ENCODE measurements at regions not wholly inside any gene's neighbourhood (a gene's known extent, or its start where the extent isn't known, plus 50 kb on each side); places are given as distances from the start of the nearest gene placed in this dataset.

- DNase-seq (ENCODE audit: low read depth) = peak; percentile 38
Observed at GRCh38 chr1:25135909-25136308, 96.4 kb downstream of the SYF2 start.

GRCh38 chr1:25134801-25135461 lies 97.4 kb downstream of the SYF2 start:
- no peak overlapping the region for H3K4me3 ChIP-seq (ENCODE audit: low read depth, low read length)
- TF ChIP-seq MAX (IDR thresholded peaks at IDR 0.05; ENCODE audit: low read depth, low read length) = no peak
- DNase-seq (ENCODE audit: low read depth) = peak; percentile 41

More at GRCh38 chr1:25135909-25136308, 96.4 kb downstream of the SYF2 start:
- no peak for TF ChIP-seq MAX (IDR thresholded peaks at IDR 0.05; ENCODE audit: low read depth, low read length)
- TF ChIP-seq CTCF (IDR thresholded peaks at IDR 0.05; ENCODE audit: low read depth, low read length) = no peak
- no peak for TF ChIP-seq MYC (IDR thresholded peaks at IDR 0.05; ENCODE audit: low read depth, low read length)
- H3K4me3 ChIP-seq (ENCODE audit: low read depth, low read length) = no peak overlapping the region

GRCh38 chr1:25134307-25134706 lies 98.0 kb downstream of the SYF2 start:
- no peak for DNase-seq (ENCODE audit: low read depth)
- TF ChIP-seq POLR2A (IDR thresholded peaks at IDR 0.05; ENCODE audit: extremely low read depth, insufficient read length) = no peak
- TF ChIP-seq CTCF (IDR thresholded peaks at IDR 0.05; ENCODE audit: low read depth, low read length) = no peak
- no peak for TF ChIP-seq MAX (IDR thresholded peaks at IDR 0.05; ENCODE audit: low read depth, low read length)
- no peak for TF ChIP-seq MYC (IDR thresholded peaks at IDR 0.05; ENCODE audit: low read depth, low read length)
- no peak overlapping the region for H3K4me3 ChIP-seq (ENCODE audit: low read depth, low read length)

- TF ChIP-seq MYC (IDR thresholded peaks at IDR 0.05; ENCODE audit: low read depth, low read length) (peak; percentile 11; the same call in 1 of the 2 replicates), CTCF (IDR thresholded peaks at IDR 0.05; ENCODE audit: low read depth, low read length) (no peak)
- DNase-seq (ENCODE audit: low read depth) = peak; percentile 89
Observed at GRCh38 chr1:25131794-25132193, 100.5 kb downstream of the SYF2 start.

GRCh38 chr1:25130895-25131294 lies 101.4 kb downstream of the SYF2 start:
- no peak overlapping the region for H3K4me3 ChIP-seq (ENCODE audit: low read depth, low read length)
- no peak for DNase-seq (ENCODE audit: low read depth)
- TF ChIP-seq POLR2A (IDR thresholded peaks at IDR 0.05; ENCODE audit: extremely low read depth, insufficient read length) = no peak
- no peak for TF ChIP-seq MYC (IDR thresholded peaks at IDR 0.05; ENCODE audit: low read depth, low read length)
- no peak for TF ChIP-seq CTCF (IDR thresholded peaks at IDR 0.05; ENCODE audit: low read depth, low read length)
- TF ChIP-seq MAX (IDR thresholded peaks at IDR 0.05; ENCODE audit: low read depth, low read length) = no peak

More at GRCh38 chr1:25131794-25132193, 100.5 kb downstream of the SYF2 start:
- no peak overlapping the region for H3K4me3 ChIP-seq (ENCODE audit: low read depth, low read length)

DNA sequence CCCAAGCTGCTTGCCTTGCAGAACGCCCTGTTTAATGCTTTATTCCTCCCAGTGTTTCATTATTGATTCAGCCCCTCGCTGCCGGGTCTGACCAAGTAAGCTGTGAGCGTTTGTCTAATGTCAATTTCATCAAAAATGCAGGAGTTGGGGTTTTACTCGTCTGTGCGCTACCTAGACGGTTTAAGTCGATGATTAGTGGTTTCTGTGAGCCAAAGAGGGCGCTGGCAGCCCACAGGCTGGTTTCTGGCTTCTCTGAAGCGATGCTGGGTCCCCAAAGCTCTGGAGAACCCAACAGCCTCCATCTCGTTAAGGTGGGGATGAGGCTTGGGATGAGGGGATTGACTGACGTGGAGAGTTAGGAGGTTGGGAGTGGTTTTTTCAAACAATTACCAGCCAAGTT lies 102.9 kb downstream of the SYF2 start:
- H3K4me3 ChIP-seq (ENCODE audit: low read depth, low read length) = no peak overlapping the region
- TF ChIP-seq MAX (IDR thresholded peaks at IDR 0.05; ENCODE audit: low read depth, low read length) (no peak), CTCF (IDR thresholded peaks at IDR 0.05; ENCODE audit: low read depth, low read length) (no peak), POLR2A (IDR thresholded peaks at IDR 0.05; ENCODE audit: extremely low read depth, insufficient read length) (no peak), MYC (IDR thresholded peaks at IDR 0.05; ENCODE audit: low read depth, low read length) (no peak)
- no peak for DNase-seq (ENCODE audit: low read depth)

Data from NB4 (cell line).